SIG-M5 (cell line): ENCODE measurements at regions not wholly inside any gene's neighbourhood (a gene's known extent, or its start where the extent isn't known, plus 50 kb on each side); places are given as distances from the start of the nearest gene placed in this dataset.
"Not testable (repeated sequence)": the region's sequence is repeated elsewhere in the genome, so short reads cannot be mapped to it uniquely, and the experiment has no call there.

Experiments used
- DNase-seq: peaks from one replicate; lab custom pipeline; 2025; lab: John Stamatoyannopoulos, UW

DNA sequence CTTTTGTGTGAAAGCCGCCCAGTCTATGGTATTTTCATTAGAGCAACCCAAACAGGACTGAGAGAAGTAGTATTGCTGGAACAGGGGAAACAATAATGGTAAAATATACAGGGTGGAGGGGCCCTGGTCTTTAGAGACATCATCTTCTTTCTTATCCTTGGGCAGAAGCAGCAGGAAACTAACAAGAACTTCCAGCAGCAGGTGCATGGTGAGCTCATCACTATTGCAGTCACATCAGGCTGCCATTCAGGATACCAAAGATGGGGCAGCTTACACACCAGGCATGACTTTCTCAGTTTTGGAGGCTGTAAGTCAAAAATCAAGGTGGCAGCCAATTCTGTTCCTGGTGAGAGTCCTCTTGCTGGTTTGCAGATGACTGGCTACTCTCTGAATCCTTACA lies 478.3 kb upstream of the RUNX1 start:
- DNase-seq: no peak

DNA sequence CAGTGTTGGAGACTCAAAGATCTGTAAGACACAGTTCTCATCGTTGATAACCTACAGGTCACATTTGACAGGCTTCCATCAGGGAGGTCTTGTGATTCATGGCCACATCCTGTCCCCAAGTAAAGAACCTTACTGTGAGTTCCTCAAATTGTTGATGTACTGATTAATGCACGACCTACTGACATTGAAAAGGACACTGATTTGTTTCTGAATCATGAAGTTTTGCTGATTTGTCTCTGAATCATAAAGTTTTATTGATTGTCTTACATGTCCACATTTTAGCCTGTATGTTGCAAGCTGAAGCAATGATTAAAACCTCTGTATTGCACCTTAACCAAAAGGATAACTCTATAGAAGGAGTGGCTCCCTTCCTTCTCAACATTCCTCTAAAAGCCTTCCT lies 476.3 kb upstream of the RUNX1 start:
- DNase-seq: no peak

- DNase-seq: no peak
Measured at GRCh38 chr21:35521852-35522505, 472.9 kb upstream of the RUNX1 start.

DNA sequence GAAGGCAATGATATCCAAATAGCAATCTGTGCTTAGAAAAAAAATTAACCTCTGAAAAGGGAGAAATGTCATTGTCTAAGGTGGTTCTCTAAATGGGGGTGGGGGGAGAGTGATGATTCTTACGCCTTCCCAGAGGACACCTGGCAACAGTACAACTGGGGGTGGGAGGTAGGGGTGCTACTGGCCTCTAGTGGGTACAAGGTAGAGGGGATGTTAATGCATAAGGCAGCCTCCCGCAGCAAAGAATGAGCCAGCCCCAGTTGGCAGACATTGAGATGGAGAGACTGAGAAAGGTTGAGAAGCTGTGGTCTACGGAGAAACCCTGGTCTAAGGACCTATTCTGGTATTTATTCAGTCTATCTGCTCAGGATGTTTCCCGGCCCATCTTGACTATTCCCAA lies 472.2 kb upstream of the RUNX1 start:
- DNase-seq: no peak

DNA sequence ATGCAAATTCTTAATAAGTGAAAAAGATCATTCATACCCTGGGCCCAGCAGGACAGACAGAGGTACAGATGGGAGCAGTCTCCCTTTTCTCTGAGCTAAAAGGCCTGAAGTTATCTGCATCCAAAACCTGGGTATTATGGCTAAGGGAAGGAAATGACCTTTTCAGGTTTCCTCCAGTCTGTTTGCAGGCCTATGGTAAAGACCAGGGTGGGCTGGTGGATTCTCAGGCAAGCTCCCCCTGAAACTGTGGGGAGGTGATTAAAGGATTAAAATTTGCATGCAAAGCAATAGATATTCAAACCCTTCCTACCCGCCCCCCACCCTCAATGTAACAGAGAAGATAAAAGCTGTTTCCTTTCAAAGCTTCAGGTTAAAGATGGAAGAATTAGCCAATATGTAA lies 471.8 kb upstream of the RUNX1 start:
- DNase-seq: no peak

GRCh38 chr21:35520302-35520701 lies 471.2 kb upstream of the RUNX1 start:
- no peak for DNase-seq

GRCh38 chr21:35517865-35518264 lies 468.8 kb upstream of the RUNX1 start:
- DNase-seq: no peak

DNA sequence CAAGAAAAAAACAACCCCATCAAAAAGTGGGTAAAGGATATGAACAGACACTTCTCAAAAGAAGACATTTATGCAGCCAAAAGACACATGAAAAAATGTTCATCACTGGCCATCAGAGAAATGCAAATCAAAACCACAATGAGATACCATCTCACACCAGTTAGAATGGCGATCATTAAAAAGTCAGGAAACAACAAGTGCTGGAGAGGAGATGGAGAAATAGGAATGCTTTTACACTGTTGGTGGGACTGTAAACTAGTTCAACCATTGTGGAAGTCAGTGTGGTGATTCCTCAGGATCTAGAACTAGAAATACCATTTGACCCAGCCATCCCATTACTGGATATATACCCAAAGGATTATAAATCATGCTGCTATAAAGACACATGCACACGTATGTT lies 467.2 kb upstream of the RUNX1 start:
- not testable (repeated sequence) for DNase-seq

DNA sequence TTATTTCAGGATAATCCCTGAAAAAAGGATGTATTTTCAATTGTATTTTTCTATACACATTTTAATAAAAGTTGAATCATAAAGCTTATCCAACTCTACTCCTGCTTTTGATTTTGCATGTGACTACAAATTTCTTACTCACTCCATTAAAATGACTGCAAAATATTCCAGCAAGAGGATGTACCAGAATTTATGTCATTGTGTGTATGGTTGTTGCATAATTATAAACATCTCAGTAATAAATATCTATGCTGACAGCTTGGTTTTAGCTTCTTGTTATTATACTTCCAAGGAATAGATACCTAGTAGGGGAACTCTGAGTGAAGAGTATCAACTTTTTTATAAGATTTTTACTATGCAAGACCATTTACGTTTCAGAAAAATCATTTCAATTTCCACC lies 463.2 kb upstream of the RUNX1 start:
- DNase-seq: no peak

DNA sequence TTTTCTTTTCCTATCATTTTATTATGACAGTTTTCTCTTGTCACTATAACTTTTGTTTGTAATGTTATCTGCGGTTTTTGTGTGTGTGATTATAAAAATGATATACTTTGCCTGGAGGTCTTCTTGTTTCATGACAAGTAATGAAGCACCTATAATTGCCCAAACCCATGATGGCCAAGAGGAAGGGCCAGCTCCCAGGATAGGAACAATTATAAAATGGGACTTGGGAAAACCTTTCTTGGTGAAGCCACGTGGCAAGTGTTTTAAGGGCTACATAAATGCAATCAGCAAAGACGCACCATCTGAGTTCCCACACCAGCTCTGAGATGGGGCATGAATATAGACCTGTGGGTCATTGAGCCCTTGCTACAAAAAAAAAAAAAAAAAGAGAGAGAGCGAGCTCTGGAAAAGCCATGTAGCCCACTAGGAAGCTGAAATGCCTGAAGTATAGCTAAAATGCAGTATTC lies 462.6 kb upstream of the RUNX1 start:
- DNase-seq: no peak

- DNase-seq: no peak
Measured at GRCh38 chr21:35510957-35511695, 462.0 kb upstream of the RUNX1 start.

DNA sequence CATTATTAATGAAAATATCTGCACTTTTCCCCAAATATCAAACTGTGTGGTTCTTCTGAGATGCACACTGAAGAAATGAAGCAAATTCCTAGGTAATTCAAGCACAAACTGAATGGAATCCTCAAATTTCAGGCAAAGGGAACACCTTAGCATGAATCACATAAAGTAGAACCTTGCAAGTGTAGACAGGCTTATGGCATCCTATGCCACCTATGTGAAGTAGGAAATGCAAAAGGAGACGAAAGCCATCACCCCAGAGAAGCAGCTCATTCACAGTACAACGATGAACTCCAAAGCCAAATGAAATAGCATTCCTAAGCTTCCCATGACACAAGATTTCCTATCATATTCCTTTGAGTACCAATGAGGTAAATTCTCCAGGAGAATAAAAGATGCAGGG lies 461.2 kb upstream of the RUNX1 start:
- DNase-seq: no peak

DNA sequence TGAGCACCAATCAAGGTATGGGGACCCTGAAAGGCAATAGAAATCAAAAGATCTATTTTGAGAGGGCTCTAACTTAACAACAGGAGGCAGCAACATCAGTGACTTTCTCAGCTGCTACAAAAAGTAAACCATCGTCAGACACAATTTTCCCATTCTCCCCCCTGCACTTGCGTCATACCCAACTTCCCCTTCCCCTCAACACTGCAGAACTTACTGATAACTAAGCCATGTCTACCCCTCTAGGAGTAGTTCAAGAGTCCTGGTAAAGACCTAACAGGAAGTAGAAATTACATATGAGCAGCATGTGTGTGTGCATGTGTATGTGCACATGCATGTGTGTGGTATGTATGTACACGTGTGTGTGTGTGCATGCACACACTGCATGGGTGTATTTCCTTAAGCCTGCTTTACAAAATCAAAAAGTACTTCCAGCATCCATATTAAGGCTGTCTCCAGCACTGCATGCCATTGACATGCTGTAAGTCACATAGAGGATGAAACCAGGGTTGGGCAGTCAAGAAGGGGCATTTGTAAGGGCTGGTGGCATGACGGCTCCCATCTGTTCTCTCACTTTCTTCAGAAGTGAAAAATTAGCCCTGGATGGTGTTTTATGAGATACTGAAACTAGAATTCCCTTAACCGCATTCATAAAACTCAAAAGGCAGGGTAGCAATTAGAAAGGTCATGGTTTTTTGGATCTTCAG lies 460.1 kb upstream of the RUNX1 start:
- peak; percentile 60 for DNase-seq

DNA sequence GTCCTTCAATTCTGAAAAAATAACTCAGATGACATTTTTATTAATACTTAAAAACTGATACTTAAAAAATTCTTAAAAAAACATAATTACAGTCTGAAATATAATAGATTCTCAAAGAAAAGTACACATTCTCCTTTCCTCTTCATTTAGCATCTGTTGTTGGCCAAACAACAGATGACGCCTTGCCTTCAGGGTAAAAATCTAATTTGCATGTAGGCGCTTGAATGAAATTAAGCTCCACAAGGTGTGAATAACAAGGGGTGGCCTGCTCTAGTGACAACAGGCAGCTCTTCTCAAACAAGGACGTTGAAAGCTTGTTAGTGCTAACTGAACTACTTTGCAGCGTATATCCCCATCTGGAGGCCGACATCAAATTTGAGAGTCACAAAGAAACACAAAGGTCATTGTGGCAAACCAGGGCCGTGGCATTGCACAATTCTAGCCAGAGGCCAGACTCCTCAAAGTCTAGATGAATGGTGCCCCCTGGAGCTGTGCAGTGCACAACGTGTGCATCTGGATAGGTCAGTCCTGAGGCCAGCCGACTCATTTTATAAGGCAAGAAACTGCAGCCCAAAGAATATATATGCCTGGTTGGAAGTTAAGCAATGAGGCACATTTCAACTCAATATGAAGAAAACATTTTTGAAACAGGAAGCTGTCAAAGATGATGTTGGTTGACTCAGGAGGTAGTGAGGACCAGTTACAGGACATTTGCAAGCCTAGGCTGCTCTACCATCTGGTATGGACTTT lies 459.2 kb upstream of the RUNX1 start:
- peak; percentile 74 for DNase-seq

DNA sequence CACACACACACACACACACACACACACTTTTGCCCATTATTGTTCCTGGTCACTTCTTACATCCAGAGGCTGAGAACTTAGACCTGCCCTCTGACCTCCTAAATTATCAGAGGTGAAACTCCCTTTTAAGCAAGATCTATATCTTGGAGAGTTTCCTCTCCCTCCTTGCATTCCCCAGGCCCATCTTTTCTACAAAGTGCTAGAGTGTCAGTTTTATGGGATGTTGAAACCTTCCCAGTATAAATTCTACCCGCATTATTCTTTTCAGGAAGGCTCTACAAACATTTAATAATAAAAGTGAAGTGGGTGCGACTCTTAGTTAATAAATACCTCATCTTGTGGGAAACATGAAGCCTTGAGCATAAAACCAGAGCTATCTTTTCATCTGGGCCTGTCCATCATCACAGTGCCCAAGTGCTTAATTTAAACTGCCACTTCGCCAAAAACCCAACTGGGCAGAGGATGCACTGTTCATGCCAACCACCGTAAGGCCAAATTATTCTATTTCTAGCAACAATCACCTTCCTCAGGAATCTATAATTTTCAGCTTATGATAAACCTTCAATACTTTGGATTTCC lies 458.2 kb upstream of the RUNX1 start:
- no peak for DNase-seq

DNA sequence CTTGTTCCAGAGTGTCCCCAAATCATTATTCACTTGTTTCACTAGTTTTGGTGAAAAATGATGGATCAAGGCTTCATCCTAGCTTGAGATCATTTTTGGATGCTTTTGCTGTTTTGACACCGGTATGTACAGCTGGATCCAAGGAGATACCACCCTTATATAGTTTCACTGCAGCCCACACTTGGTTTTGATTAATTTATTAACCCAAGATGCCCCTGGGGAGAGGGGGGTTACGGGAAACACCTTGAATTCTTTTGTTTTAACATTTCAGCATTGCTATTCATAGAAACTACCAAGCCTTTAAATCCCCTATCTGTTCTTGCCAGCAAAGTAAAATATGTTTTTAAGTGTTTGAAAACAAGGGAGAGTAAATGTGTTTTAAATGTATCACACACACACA lies 457.7 kb upstream of the RUNX1 start:
- DNase-seq: no peak

GRCh38 chr21:35506352-35506751 lies 457.2 kb upstream of the RUNX1 start:
- no peak for DNase-seq

- no peak for DNase-seq
Measured at GRCh38 chr21:35504951-35505466, 455.9 kb upstream of the RUNX1 start.

- no peak for DNase-seq
Measured at GRCh38 chr21:35504277-35504676, 455.2 kb upstream of the RUNX1 start.

DNA sequence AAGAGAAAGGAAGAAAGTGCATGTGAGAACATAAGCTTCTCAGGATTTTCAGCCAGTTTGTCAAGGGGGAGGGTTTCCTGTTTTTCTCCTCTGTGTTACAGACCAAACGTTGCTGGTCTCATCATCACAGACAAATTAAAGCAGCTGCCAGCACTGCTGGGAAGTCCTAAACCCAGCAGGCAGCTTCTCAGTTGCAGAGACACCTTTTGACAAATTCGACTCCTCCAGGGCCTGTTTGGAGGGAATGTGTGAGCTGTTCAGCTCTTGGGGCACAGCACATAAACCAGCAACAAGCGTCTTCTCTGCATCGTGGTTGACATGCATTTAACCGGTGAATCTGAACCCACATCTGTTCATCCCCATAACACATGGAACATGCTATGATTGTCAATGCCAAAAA lies 454.6 kb upstream of the RUNX1 start:
- DNase-seq: no peak

GRCh38 chr21:35502821-35503220 lies 453.7 kb upstream of the RUNX1 start:
- DNase-seq: no peak

- DNase-seq: not testable (repeated sequence)
Measured at GRCh38 chr21:35497522-35497921, 448.4 kb upstream of the RUNX1 start.
